GM12874 (cell line): ENCODE measurements at regions not wholly inside any gene's neighbourhood (a gene's known extent, or its start where the extent isn't known, plus 50 kb on each side); places are given as distances from the start of the nearest gene placed in this dataset.

ENCODE experiments used
- TF ChIP-seq, protein P1 (sequence below): IDR thresholded peaks from 2 replicates; pipeline ENCODE4 v1.5.1; 2011; ENCODE audit warnings: low read depth, mild to moderate bottlenecking, control low read depth, low read length, moderate library complexity; ENCODE audit not compliant: insufficient read depth

- TF ChIP-seq, protein P1, sequence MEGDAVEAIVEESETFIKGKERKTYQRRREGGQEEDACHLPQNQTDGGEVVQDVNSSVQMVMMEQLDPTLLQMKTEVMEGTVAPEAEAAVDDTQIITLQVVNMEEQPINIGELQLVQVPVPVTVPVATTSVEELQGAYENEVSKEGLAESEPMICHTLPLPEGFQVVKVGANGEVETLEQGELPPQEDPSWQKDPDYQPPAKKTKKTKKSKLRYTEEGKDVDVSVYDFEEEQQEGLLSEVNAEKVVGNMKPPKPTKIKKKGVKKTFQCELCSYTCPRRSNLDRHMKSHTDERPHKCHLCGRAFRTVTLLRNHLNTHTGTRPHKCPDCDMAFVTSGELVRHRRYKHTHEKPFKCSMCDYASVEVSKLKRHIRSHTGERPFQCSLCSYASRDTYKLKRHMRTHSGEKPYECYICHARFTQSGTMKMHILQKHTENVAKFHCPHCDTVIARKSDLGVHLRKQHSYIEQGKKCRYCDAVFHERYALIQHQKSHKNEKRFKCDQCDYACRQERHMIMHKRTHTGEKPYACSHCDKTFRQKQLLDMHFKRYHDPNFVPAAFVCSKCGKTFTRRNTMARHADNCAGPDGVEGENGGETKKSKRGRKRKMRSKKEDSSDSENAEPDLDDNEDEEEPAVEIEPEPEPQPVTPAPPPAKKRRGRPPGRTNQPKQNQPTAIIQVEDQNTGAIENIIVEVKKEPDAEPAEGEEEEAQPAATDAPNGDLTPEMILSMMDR: no peak
Measured at GRCh38 chr5:97496037-97496436, 313.0 kb upstream of the RIOK2 start.

- TF ChIP-seq, protein P1: no peak
Measured at GRCh38 chr5:97498657-97499056, 315.6 kb upstream of the RIOK2 start.

- TF ChIP-seq, protein P1: no peak
Measured at GRCh38 chr5:97499605-97500004, 316.6 kb upstream of the RIOK2 start.

DNA sequence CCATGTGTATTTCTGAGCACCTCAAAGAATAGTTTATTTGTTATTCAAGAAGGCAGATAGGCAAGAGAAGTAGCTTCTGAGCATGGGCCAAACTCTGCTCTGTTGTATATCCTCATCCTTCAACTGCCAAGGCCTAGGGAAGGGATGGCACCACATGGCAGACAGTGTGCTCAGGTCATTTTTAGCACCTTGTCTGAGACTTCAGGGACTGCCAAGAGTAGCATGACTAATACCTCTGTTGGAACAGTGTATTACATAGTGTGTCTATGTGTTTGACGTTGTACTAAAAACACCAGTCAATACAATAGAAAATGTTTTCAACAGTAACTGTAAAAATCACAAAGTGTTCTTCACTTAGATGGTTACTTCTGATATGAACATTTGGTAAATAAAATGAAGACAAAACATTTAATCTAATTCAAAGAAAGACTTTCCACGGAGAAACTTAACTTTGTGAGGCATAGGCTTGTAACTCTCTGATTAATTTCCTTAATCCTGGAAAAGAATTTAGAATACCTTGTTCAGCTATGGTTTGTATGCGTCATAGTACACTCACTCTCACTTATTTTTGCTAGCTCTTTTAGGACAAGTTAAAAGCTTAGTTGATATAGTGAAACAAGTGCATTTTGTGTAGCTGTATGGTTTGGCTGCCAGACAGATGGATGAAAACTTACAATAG is 318.4 kb upstream of the RIOK2 start:
- TF ChIP-seq, protein P1: no peak

DNA sequence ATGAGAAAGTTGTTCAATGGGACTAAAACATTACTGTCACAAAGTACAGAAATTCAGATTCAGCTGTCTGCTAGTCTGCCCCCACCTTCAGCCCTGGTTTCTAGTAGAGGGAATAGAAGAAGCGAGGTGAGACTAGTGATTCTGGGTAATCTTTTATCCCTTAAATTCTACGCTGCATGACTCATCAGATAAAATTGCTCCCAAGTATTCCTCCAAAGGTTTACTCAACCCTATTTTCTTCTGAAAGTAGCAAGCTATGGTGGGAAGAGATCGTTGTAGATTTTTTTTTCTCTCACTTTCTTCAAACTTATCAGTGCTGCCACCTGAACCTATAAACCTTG is 318.9 kb upstream of the RIOK2 start:
- TF ChIP-seq, protein P1: no peak

DNA sequence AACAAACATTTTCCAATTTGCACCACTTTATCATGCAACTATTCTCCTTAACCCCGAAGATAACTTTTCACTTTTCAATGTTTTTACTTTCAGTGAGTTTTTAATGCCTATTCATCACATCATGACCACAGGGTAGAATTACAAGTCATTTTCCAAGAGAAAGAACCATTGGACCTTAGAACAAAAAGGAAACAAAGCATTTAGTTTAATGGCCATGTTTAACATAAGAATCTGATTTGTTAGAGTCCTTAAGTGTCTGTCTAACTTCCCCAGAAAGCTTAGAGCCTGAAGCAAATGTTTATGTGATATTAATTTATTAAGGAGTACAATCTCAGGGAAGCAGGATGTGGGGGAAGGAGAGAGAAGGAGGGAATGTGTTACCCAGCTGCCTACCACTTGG is 325.8 kb upstream of the RIOK2 start:
- TF ChIP-seq, protein P1: no peak

GRCh38 chr5:97525780-97526179 is 342.7 kb upstream of the RIOK2 start:
- TF ChIP-seq, protein P1: no peak
